Mesothelial cell of epicardium (in vitro differentiated cells): ENCODE measurements at regions not wholly inside any gene's neighbourhood (a gene's known extent, or its start where the extent isn't known, plus 50 kb on each side); places are given as distances from the start of the nearest gene placed in this dataset.

Experiments used
- DNase-seq, 2 experiments: peaks; one replicate each; pipeline ENCODE4 v3.0.0; 2021; ENCODE audit warnings: low spot score in 2 of 2; ENCODE audit not compliant: unreplicated experiment in 2 of 2
- H3K27ac Mint-ChIP-seq: 2 replicates; pipeline ENCODE4 v1.8.0; 2021; ENCODE audit warnings: mixed read lengths
- H3K27me3 Mint-ChIP-seq: 2 replicates; pipeline ENCODE4 v1.8.0; 2021; ENCODE audit warnings: low read depth, mixed read lengths
- H3K36me3 Mint-ChIP-seq: 2 replicates; pipeline ENCODE4 v1.8.0; 2021; ENCODE audit warnings: mixed read lengths
- H3K4me1 Mint-ChIP-seq: 2 replicates; pipeline ENCODE4 v1.8.0; 2021; ENCODE audit warnings: mixed read lengths
- H3K4me3 Mint-ChIP-seq: 2 replicates; pipeline ENCODE4 v1.8.0; 2021; ENCODE audit warnings: mild to moderate bottlenecking, moderate library complexity, mixed read lengths
- H3K9me3 Mint-ChIP-seq: 2 replicates; pipeline ENCODE4 v1.8.0; 2021; ENCODE audit warnings: mixed read lengths
- CTCF ChIP-seq: fragments of 200-600 bp; sonication (generic); IDR thresholded peaks from one replicate; pipeline ENCODE4 v1.5.0; 2021; ENCODE audit warnings: antibody characterized with exemption; ENCODE audit not compliant: unreplicated experiment

- Mint-ChIP-seq H3K9me3 (no peaks in the 10 kb centered on the region), H3K4me3 (no peak overlapping the region), H3K4me1 (peaks cover 13% of the 10 kb centered on the region), H3K36me3 (no peaks in the 10 kb centered on the region), H3K27me3 (no peaks in the 10 kb centered on the region), H3K27ac (no peak overlapping the region)
- TF ChIP-seq CTCF = no peak
- DNase-seq = no peak
Observed at GRCh38 chr1:199287206-199287605, 648.4 kb downstream of the PTPRC start.

GRCh38 chr1:199287647-199288046 lies 648.8 kb downstream of the PTPRC start:
- Mint-ChIP-seq H3K9me3 (no peaks in the 10 kb centered on the region), H3K27me3 (no peaks in the 10 kb centered on the region), H3K4me3 (no peak overlapping the region), H3K36me3 (no peaks in the 10 kb centered on the region), H3K27ac (no peak overlapping the region), H3K4me1 (peaks cover 14% of the 10 kb centered on the region)
- no peak for DNase-seq
- no peak for TF ChIP-seq CTCF

GRCh38 chr1:199290186-199290585 lies 651.3 kb downstream of the PTPRC start:
- H3K9me3 Mint-ChIP-seq = no peaks in the 10 kb centered on the region
- H3K4me3 Mint-ChIP-seq = no peak overlapping the region
- no peak for DNase-seq
- H3K36me3 Mint-ChIP-seq = no peaks in the 10 kb centered on the region
- no peaks in the 10 kb centered on the region for H3K27me3 Mint-ChIP-seq
- TF ChIP-seq CTCF = no peak
- H3K4me1 Mint-ChIP-seq = peaks cover 30% of the 10 kb centered on the region
- H3K27ac Mint-ChIP-seq = no peak overlapping the region

- TF ChIP-seq CTCF = no peak
- no peak for DNase-seq
- H3K27ac Mint-ChIP-seq = no peak overlapping the region
- H3K4me3 Mint-ChIP-seq = no peak overlapping the region
- no peaks in the 10 kb centered on the region for H3K9me3 Mint-ChIP-seq
- no peaks in the 10 kb centered on the region for H3K27me3 Mint-ChIP-seq
- no peaks in the 10 kb centered on the region for H3K36me3 Mint-ChIP-seq
- H3K4me1 Mint-ChIP-seq = peaks cover 36% of the 10 kb centered on the region
Observed at GRCh38 chr1:199291022-199291740, 652.3 kb downstream of the PTPRC start.

- Mint-ChIP-seq H3K4me3 (no peak overlapping the region), H3K27ac (no peak overlapping the region), H3K4me1 (peaks cover 40% of the 10 kb centered on the region), H3K36me3 (no peaks in the 10 kb centered on the region), H3K27me3 (no peaks in the 10 kb centered on the region), H3K9me3 (no peaks in the 10 kb centered on the region)
- TF ChIP-seq CTCF = no peak
- DNase-seq = no peak
Observed at GRCh38 chr1:199292896-199293295, 654.1 kb downstream of the PTPRC start.
